Liver (tissue), 8 donors: ENCODE measurements at regions not wholly inside any gene's neighbourhood (a gene's known extent, or its start where the extent isn't known, plus 50 kb on each side); places are given as distances from the start of the nearest gene placed in this dataset.

Experiments used
- DNase-seq: peaks from one replicate; pipeline ENCODE4 v3.0.0-alpha.2; 2017; ENCODE audit warnings: low spot score
- H3K27ac ChIP-seq, 2 donors: one replicate each; pipeline ENCODE4 v1.7.0; 2013; ENCODE audit warnings: inconsistent platforms in 2 of 2, low read length in 2 of 2, control low read depth in 1 of 2, low read depth in 1 of 2, mild to moderate bottlenecking in 1 of 2
- H3K27me3 ChIP-seq, 4 donors: one replicate each; pipeline versions ENCODE4 v1.6.1 to v1.7.0; 2013; ENCODE audit warnings: low read length in 3 of 4, inconsistent platforms in 1 of 4, mild to moderate bottlenecking in 1 of 4, moderate library complexity in 1 of 4; ENCODE audit not compliant: control insufficient read depth in 4 of 4, insufficient read depth in 4 of 4
- H3K36me3 ChIP-seq, 4 donors: one replicate each; pipeline versions ENCODE4 v1.6.1 to v1.7.0; 2013; ENCODE audit warnings: low read length in 3 of 4, mild to moderate bottlenecking in 3 of 4, low read depth in 1 of 4, moderate library complexity in 1 of 4; ENCODE audit not compliant: control insufficient read depth in 4 of 4, insufficient read depth in 3 of 4
- H3K4me1 ChIP-seq, 4 donors: one replicate each; pipeline versions ENCODE4 v1.6.1 to v1.7.0; 2013; ENCODE audit warnings: low read length in 3 of 4, mild to moderate bottlenecking in 3 of 4, moderate library complexity in 1 of 4; ENCODE audit not compliant: control insufficient read depth in 4 of 4, insufficient read depth in 4 of 4
- H3K4me3 ChIP-seq, 3 donors: one replicate each; pipeline versions ENCODE4 v1.6.1 to v1.7.0; 2013; ENCODE audit warnings: low read length in 3 of 3, control low read depth in 1 of 3, low read depth in 1 of 3, mild to moderate bottlenecking in 1 of 3
- H3K9ac ChIP-seq, 2 donors: one replicate each; pipeline ENCODE4 v1.7.0; 2013; ENCODE audit warnings: low read length in 2 of 2, mild to moderate bottlenecking in 2 of 2, moderate library complexity in 2 of 2, control low read depth in 1 of 2, low read depth in 1 of 2
- H3K9me3 ChIP-seq, 4 donors: one replicate each; pipeline versions ENCODE4 v1.6.1 to v1.7.0; 2013; ENCODE audit warnings: low read length in 3 of 4; ENCODE audit not compliant: control insufficient read depth in 4 of 4
- EGR1 ChIP-seq, 2 donors: IDR thresholded peaks; 2 replicates each; pipeline ENCODE4 v1.6.1; 2016 to 2018; ENCODE audit warnings: antibody characterized with exemption in 2 of 2, low read depth in 2 of 2
- FOXA1 ChIP-seq: IDR thresholded peaks from 2 replicates; pipeline ENCODE4 v1.6.1; 2016; ENCODE audit warnings: antibody characterized with exemption
- FOXA2 ChIP-seq: IDR thresholded peaks from 2 replicates; pipeline ENCODE4 v1.6.1; 2016; ENCODE audit warnings: antibody characterized with exemption
- GABPA ChIP-seq, 2 donors: IDR thresholded peaks in 1 of 2; conservative IDR thresholded peaks in 1 of 2; 2 replicates each; pipeline ENCODE4 v1.6.1; 2016; ENCODE audit warnings: antibody characterized with exemption in 2 of 2, mild to moderate bottlenecking in 1 of 2, moderate library complexity in 1 of 2
- HNF4A ChIP-seq, 2 donors: conservative IDR thresholded peaks; 2 replicates each; pipeline ENCODE4 v1.6.1; 2016; ENCODE audit warnings: antibody characterized with exemption in 2 of 2, mild to moderate bottlenecking in 2 of 2
- HNF4G ChIP-seq: IDR thresholded peaks from 2 replicates; pipeline ENCODE4 v1.6.1; 2016; ENCODE audit warnings: antibody characterized with exemption
- JUND ChIP-seq, 2 donors: IDR thresholded peaks; 2 replicates each; pipeline ENCODE4 v1.6.1; 2016; ENCODE audit warnings: antibody characterized with exemption in 2 of 2
- NR2F2 ChIP-seq: IDR thresholded peaks from 2 replicates; pipeline ENCODE4 v1.6.1; 2016; ENCODE audit warnings: antibody characterized with exemption
- RAD21 ChIP-seq, 2 donors: IDR thresholded peaks; 2 replicates each; pipeline ENCODE4 v1.6.1; 2016; ENCODE audit warnings: antibody characterized with exemption in 2 of 2, mild to moderate bottlenecking in 2 of 2
- RXRA ChIP-seq, 2 donors: IDR thresholded peaks; 2 replicates each; pipeline ENCODE4 v1.6.1; 2017 to 2018; ENCODE audit warnings: antibody characterized with exemption in 2 of 2, mild to moderate bottlenecking in 1 of 2
- SP1 ChIP-seq: IDR thresholded peaks from 2 replicates; pipeline ENCODE4 v1.6.1; 2018; ENCODE audit warnings: antibody characterized with exemption, mild to moderate bottlenecking
- TAF1 ChIP-seq: conservative IDR thresholded peaks from 2 replicates; pipeline ENCODE4 v1.6.1; 2016; ENCODE audit warnings: antibody characterized with exemption, mild to moderate bottlenecking
- YY1 ChIP-seq: IDR thresholded peaks from 2 replicates; pipeline ENCODE4 v1.6.1; 2016; ENCODE audit warnings: antibody characterized with exemption, mild to moderate bottlenecking
- WGBS: extraction: QIAGEN DNeasy Blood & Tissue Kit; methylation state at CpG from one replicate; pipeline ENCODE4 v1.1.7; 2013; 5-methylcytosine and 5-hydroxymethylcytosine counted together
- TF ChIP-seq, protein P1 (sequence below): IDR thresholded peaks from 2 replicates; pipeline ENCODE4 v1.6.1; 2016; ENCODE audit warnings: antibody characterized with exemption
- TF ChIP-seq, protein P2 (sequence below): fragments of 150-350 bp; IDR thresholded peaks from 2 replicates; pipeline ENCODE4 v1.5.1; 2017; ENCODE audit warnings: improper control_type of control experiment, low read depth, low read length; ENCODE audit not compliant: missing input control
- TF ChIP-seq, protein P3 (sequence below): IDR thresholded peaks from 2 replicates; pipeline ENCODE4 v1.6.1; 2016; ENCODE audit warnings: antibody characterized with exemption
- TF ChIP-seq, protein P4 (sequence below): IDR thresholded peaks from 2 replicates; pipeline ENCODE4 v1.6.1; 2016; ENCODE audit warnings: antibody characterized with exemption, mild to moderate bottlenecking
- TF ChIP-seq, protein P5 (sequence below): IDR thresholded peaks from 2 replicates; pipeline ENCODE4 v1.6.1; 2016; ENCODE audit warnings: antibody characterized with exemption
- donor health status: healthy.
- donor health status: healthy.
- donor health status: healthy.
- donor health status: healthy.
- donor health status: healthy.

GRCh38 chr22:45107671-45108070 is 56.1 kb upstream of the NUP50 start:
- DNase-seq: no peak
- no peak overlapping the region for H3K27ac ChIP-seq
- H3K27me3 ChIP-seq: no peaks in the 10 kb centered on the region
- no peaks in the 10 kb centered on the region for H3K36me3 ChIP-seq
- no peaks in the 10 kb centered on the region for H3K9me3 ChIP-seq
- H3K4me1 ChIP-seq: no peaks in the 10 kb centered on the region
- no peak overlapping the region for H3K9ac ChIP-seq
- no peak overlapping the region for H3K4me3 ChIP-seq
- 81% methylated on average over 6 of the region's 6 CpGs for WGBS
- TF ChIP-seq FOXA2 (no peak), GABPA (IDR thresholded peaks at IDR 0.05 in 1 of 2, conservative IDR thresholded peaks at IDR 0.05 in 1 of 2) (no peak), HNF4G (no peak), RAD21 (IDR thresholded peaks at IDR 0.05) (no peak), SP1 (no peak), HNF4A (conservative IDR thresholded peaks at IDR 0.05) (no peak), EGR1 (IDR thresholded peaks at IDR 0.05; ENCODE audit: low read depth in 2 of 2) (no peak), JUND (IDR thresholded peaks at IDR 0.05) (no peak), YY1 (no peak), TAF1 (no peak), NR2F2 (no peak), FOXA1 (no peak), RXRA (IDR thresholded peaks at IDR 0.05) (no peak)
- TF ChIP-seq, protein P1, sequence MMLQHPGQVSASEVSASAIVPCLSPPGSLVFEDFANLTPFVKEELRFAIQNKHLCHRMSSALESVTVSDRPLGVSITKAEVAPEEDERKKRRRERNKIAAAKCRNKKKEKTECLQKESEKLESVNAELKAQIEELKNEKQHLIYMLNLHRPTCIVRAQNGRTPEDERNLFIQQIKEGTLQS: no peak
- TF ChIP-seq, protein P2, sequence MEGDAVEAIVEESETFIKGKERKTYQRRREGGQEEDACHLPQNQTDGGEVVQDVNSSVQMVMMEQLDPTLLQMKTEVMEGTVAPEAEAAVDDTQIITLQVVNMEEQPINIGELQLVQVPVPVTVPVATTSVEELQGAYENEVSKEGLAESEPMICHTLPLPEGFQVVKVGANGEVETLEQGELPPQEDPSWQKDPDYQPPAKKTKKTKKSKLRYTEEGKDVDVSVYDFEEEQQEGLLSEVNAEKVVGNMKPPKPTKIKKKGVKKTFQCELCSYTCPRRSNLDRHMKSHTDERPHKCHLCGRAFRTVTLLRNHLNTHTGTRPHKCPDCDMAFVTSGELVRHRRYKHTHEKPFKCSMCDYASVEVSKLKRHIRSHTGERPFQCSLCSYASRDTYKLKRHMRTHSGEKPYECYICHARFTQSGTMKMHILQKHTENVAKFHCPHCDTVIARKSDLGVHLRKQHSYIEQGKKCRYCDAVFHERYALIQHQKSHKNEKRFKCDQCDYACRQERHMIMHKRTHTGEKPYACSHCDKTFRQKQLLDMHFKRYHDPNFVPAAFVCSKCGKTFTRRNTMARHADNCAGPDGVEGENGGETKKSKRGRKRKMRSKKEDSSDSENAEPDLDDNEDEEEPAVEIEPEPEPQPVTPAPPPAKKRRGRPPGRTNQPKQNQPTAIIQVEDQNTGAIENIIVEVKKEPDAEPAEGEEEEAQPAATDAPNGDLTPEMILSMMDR: no peak
- TF ChIP-seq, protein P3, sequence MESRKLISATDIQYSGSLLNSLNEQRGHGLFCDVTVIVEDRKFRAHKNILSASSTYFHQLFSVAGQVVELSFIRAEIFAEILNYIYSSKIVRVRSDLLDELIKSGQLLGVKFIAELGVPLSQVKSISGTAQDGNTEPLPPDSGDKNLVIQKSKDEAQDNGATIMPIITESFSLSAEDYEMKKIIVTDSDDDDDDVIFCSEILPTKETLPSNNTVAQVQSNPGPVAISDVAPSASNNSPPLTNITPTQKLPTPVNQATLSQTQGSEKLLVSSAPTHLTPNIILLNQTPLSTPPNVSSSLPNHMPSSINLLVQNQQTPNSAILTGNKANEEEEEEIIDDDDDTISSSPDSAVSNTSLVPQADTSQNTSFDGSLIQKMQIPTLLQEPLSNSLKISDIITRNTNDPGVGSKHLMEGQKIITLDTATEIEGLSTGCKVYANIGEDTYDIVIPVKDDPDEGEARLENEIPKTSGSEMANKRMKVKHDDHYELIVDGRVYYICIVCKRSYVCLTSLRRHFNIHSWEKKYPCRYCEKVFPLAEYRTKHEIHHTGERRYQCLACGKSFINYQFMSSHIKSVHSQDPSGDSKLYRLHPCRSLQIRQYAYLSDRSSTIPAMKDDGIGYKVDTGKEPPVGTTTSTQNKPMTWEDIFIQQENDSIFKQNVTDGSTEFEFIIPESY: no peak
- TF ChIP-seq, protein P4, sequence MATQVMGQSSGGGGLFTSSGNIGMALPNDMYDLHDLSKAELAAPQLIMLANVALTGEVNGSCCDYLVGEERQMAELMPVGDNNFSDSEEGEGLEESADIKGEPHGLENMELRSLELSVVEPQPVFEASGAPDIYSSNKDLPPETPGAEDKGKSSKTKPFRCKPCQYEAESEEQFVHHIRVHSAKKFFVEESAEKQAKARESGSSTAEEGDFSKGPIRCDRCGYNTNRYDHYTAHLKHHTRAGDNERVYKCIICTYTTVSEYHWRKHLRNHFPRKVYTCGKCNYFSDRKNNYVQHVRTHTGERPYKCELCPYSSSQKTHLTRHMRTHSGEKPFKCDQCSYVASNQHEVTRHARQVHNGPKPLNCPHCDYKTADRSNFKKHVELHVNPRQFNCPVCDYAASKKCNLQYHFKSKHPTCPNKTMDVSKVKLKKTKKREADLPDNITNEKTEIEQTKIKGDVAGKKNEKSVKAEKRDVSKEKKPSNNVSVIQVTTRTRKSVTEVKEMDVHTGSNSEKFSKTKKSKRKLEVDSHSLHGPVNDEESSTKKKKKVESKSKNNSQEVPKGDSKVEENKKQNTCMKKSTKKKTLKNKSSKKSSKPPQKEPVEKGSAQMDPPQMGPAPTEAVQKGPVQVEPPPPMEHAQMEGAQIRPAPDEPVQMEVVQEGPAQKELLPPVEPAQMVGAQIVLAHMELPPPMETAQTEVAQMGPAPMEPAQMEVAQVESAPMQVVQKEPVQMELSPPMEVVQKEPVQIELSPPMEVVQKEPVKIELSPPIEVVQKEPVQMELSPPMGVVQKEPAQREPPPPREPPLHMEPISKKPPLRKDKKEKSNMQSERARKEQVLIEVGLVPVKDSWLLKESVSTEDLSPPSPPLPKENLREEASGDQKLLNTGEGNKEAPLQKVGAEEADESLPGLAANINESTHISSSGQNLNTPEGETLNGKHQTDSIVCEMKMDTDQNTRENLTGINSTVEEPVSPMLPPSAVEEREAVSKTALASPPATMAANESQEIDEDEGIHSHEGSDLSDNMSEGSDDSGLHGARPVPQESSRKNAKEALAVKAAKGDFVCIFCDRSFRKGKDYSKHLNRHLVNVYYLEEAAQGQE: no peak
- TF ChIP-seq, protein P5, sequence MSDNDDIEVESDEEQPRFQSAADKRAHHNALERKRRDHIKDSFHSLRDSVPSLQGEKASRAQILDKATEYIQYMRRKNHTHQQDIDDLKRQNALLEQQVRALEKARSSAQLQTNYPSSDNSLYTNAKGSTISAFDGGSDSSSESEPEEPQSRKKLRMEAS: no peak
